TTC549 (cell line): ENCODE measurements at regions not wholly inside any gene's neighbourhood (a gene's known extent, or its start where the extent isn't known, plus 50 kb on each side); places are given as distances from the start of the nearest gene placed in this dataset.

Experiments
- FAIRE-seq: peaks from 2 replicates; lab custom pipeline; 2012; peaks lifted over from hg19 to GRCh38; lab: Jason Lieb, UNC

- FAIRE-seq: no peak
Measured at GRCh38 chr16:77663711-77664110, 58.6 kb upstream of the NUDT7 start.

GRCh38 chr16:77666771-77667170, 55.5 kb upstream of the NUDT7 start:
- FAIRE-seq: no peak

DNA sequence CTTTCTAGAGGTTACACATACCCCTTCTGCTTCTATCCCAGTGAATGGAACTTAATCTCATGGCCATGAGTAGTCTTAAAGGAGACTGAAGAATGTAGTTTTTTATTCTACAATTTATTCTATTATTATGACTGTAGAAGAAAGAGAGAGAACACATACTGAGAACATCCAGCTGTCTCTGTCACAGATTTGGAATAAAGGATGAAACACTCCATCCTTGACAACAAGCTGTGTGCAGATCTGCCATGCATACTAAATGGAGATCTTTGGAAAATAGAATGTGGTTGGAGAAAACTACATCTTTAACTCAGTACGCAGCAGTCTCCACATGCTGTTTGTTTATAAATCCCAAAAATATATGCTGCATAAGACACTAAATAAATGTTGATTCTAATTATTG, 54.1 kb upstream of the NUDT7 start:
- no peak for FAIRE-seq

- no peak for FAIRE-seq
Measured at GRCh38 chr16:77669057-77669456, 53.3 kb upstream of the NUDT7 start.
